WTC11 (cell line): ENCODE measurements at regions not wholly inside any gene's neighbourhood (a gene's known extent, or its start where the extent isn't known, plus 50 kb on each side); places are given as distances from the start of the nearest gene placed in this dataset.

Experiments used
- ATAC-seq: fragments of 200-7000 bp; cut with Tn5 transposase; 2 replicates; pipeline ENCODE4 v1.10.0; 2021; ENCODE audit warnings: mild to moderate bottlenecking, moderate library complexity
- CTCF ChIA-PET: fragments of 300-600 bp; sonication (Branson Sonifier 250); formaldehyde crosslinking; loops from one replicate; lab custom pipeline; 2021; ENCODE audit warnings: antibody characterized with exemption; lab: Charles Lee
- POLR2A ChIA-PET: fragments of 350-600 bp; sonication (Branson Sonifier 250); formaldehyde crosslinking; loops from one replicate; lab custom pipeline; 2021; ENCODE audit warnings: antibody characterized with exemption; lab: Charles Lee
- DNase-seq: peaks from one replicate; pipeline ENCODE4 v3.0.0; 2021; ENCODE audit warnings: low spot score
- H3K27ac Mint-ChIP-seq: 2 replicates; pipeline ENCODE4 v1.8.0; 2021; ENCODE audit warnings: mixed read lengths
- H3K27me3 Mint-ChIP-seq: 2 replicates; pipeline ENCODE4 v1.8.0; 2021; ENCODE audit warnings: low read depth, mild to moderate bottlenecking, moderate library complexity, mixed read lengths
- H3K36me3 Mint-ChIP-seq: 2 replicates; pipeline ENCODE4 v1.8.0; 2021; ENCODE audit warnings: mixed read lengths
- H3K4me1 Mint-ChIP-seq: 2 replicates; pipeline ENCODE4 v1.8.0; 2022; ENCODE audit warnings: mixed read lengths
- H3K4me3 Mint-ChIP-seq: 2 replicates; pipeline ENCODE4 v1.8.0; 2021; ENCODE audit warnings: mild to moderate bottlenecking, moderate library complexity, mixed read lengths
- H3K9me3 Mint-ChIP-seq: 2 replicates; pipeline ENCODE4 v1.8.0; 2021; ENCODE audit warnings: mixed read lengths
- ETV6 ChIP-seq: sonication (generic); formaldehyde crosslinking; IDR thresholded peaks from 2 replicates; pipeline ENCODE4 v1.8.1; 2022; ENCODE audit warnings: mild to moderate bottlenecking, missing genetic modification reagents
- FOXK1 ChIP-seq: sonication (generic); formaldehyde crosslinking; IDR thresholded peaks from 2 replicates; pipeline ENCODE4 v1.8.0; 2022; ENCODE audit warnings: mild to moderate bottlenecking, moderate library complexity, missing genetic modification reagents
- FOXP1 ChIP-seq: sonication (generic); formaldehyde crosslinking; IDR thresholded peaks from 2 replicates; pipeline ENCODE4 v1.8.0; 2022; ENCODE audit warnings: missing genetic modification reagents, mild to moderate bottlenecking, moderate library complexity, borderline replicate concordance
- IRF2 ChIP-seq: sonication (generic); formaldehyde crosslinking; IDR thresholded peaks from 2 replicates; pipeline ENCODE4 v1.8.0; 2022; ENCODE audit warnings: low read depth, missing genetic modification reagents, borderline replicate concordance
- KAT7 ChIP-seq: sonication (generic); formaldehyde crosslinking; IDR thresholded peaks from 2 replicates; pipeline ENCODE4 v1.8.1; 2023; ENCODE audit warnings: missing genetic modification reagents, mild to moderate bottlenecking, borderline replicate concordance
- MYBL2 ChIP-seq: sonication (generic); formaldehyde crosslinking; IDR thresholded peaks from 2 replicates; pipeline ENCODE4 v1.8.1; 2023; ENCODE audit warnings: mild to moderate bottlenecking, moderate library complexity, missing genetic modification reagents
- NFATC4 ChIP-seq: fragments of 250-450 bp; sonication (Bioruptor Pico); IDR thresholded peaks from 2 replicates; pipeline ENCODE4 v1.9.0; 2021; ENCODE audit warnings: mild to moderate bottlenecking
- NFE2L1 ChIP-seq: sonication (generic); formaldehyde crosslinking; IDR thresholded peaks from 2 replicates; pipeline ENCODE4 v1.8.1; 2023; ENCODE audit warnings: missing genetic modification reagents
- NR2C2 ChIP-seq: sonication (generic); formaldehyde crosslinking; IDR thresholded peaks from 2 replicates; pipeline ENCODE4 v1.8.0; 2022; ENCODE audit warnings: mild to moderate bottlenecking, missing genetic modification reagents
- RORB ChIP-seq: fragments of 250-450 bp; sonication (Bioruptor Pico); IDR thresholded peaks from 2 replicates; pipeline ENCODE4 v1.9.0; 2021; ENCODE audit warnings: mild to moderate bottlenecking
- SOX15 ChIP-seq: fragments of 250-450 bp; sonication (Bioruptor Pico); IDR thresholded peaks from 2 replicates; pipeline ENCODE4 v1.9.0; 2021; ENCODE audit warnings: mild to moderate bottlenecking
- TCF7 ChIP-seq: sonication (generic); formaldehyde crosslinking; IDR thresholded peaks from 2 replicates; pipeline ENCODE4 v1.8.0; 2022; ENCODE audit warnings: mild to moderate bottlenecking, low read depth, missing genetic modification reagents, moderate library complexity
- TEAD1 ChIP-seq: sonication (generic); formaldehyde crosslinking; IDR thresholded peaks from 2 replicates; pipeline ENCODE4 v1.8.0; 2022; ENCODE audit warnings: mild to moderate bottlenecking, missing genetic modification reagents
- ZNF138 ChIP-seq: sonication (generic); formaldehyde crosslinking; conservative IDR thresholded peaks from 2 replicates; pipeline ENCODE4 v1.8.1; 2022; ENCODE audit warnings: mild to moderate bottlenecking, moderate library complexity, missing genetic modification reagents
- ZNF423 ChIP-seq: fragments of 250-450 bp; sonication (Bioruptor Pico); IDR thresholded peaks from 2 replicates; pipeline ENCODE4 v2.1.2; 2022; ENCODE audit warnings: mild to moderate bottlenecking, moderate library complexity
- TF ChIP-seq, protein P1 (sequence below): fragments of 250-450 bp; sonication (Bioruptor Pico); conservative IDR thresholded peaks from 2 replicates; pipeline ENCODE4 v1.9.0; 2021; ENCODE audit warnings: mild to moderate bottlenecking
- TF ChIP-seq, protein P2 (sequence below): sonication (generic); formaldehyde crosslinking; conservative IDR thresholded peaks from 2 replicates; pipeline ENCODE4 v1.8.1; 2023; ENCODE audit warnings: mild to moderate bottlenecking, low read depth, missing genetic modification reagents, moderate library complexity
- TF ChIP-seq, protein P3 (sequence below): sonication (generic); formaldehyde crosslinking; IDR thresholded peaks from 2 replicates; pipeline ENCODE4 v1.8.1; 2022; ENCODE audit warnings: mild to moderate bottlenecking, moderate library complexity, missing genetic modification reagents
- TF ChIP-seq, protein P4 (sequence below): sonication (generic); formaldehyde crosslinking; IDR thresholded peaks from 2 replicates; pipeline ENCODE4 v1.8.0; 2023; ENCODE audit warnings: missing genetic modification reagents
- TF ChIP-seq, protein P5 (sequence below): sonication (generic); formaldehyde crosslinking; IDR thresholded peaks from 2 replicates; pipeline ENCODE4 v1.8.0; 2022; ENCODE audit warnings: mild to moderate bottlenecking, missing genetic modification reagents
- TF ChIP-seq, protein P6 (sequence below): sonication (generic); formaldehyde crosslinking; conservative IDR thresholded peaks from 2 replicates; pipeline ENCODE4 v1.8.1; 2022; ENCODE audit warnings: mild to moderate bottlenecking, missing genetic modification reagents
- TF ChIP-seq, protein P7 (sequence below): sonication (generic); formaldehyde crosslinking; IDR thresholded peaks from 2 replicates; pipeline ENCODE4 v1.8.0; 2023; ENCODE audit warnings: missing genetic modification reagents, mild to moderate bottlenecking, borderline replicate concordance
- TF ChIP-seq, protein P8 (sequence below): sonication (generic); formaldehyde crosslinking; IDR thresholded peaks from 2 replicates; pipeline ENCODE4 v1.8.1; 2022; ENCODE audit warnings: mild to moderate bottlenecking, missing genetic modification reagents, moderate library complexity, borderline replicate concordance

DNA sequence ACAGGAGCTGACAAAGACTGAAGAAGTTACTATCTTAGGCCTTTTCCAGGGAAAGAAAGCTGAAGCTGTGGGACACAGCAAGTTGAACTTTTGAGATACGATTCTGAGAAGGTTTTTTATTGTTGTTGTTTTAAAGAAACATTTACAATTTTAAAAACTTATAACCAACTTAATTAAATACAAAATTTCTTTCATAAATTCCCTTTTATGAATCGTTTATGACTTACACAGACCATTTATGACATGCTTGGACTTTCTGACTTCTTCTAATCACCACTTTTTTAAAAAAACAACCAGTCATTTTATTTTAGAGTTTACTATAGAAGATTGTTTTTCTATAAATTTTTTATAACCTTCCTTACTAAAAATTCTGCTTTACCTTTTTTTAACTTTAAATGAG, 68.7 kb downstream of the DHRS2 start (continued):
- TF ChIP-seq TCF7 (CRISPR knock-in tag), result no peak
- TF ChIP-seq, protein P1, sequence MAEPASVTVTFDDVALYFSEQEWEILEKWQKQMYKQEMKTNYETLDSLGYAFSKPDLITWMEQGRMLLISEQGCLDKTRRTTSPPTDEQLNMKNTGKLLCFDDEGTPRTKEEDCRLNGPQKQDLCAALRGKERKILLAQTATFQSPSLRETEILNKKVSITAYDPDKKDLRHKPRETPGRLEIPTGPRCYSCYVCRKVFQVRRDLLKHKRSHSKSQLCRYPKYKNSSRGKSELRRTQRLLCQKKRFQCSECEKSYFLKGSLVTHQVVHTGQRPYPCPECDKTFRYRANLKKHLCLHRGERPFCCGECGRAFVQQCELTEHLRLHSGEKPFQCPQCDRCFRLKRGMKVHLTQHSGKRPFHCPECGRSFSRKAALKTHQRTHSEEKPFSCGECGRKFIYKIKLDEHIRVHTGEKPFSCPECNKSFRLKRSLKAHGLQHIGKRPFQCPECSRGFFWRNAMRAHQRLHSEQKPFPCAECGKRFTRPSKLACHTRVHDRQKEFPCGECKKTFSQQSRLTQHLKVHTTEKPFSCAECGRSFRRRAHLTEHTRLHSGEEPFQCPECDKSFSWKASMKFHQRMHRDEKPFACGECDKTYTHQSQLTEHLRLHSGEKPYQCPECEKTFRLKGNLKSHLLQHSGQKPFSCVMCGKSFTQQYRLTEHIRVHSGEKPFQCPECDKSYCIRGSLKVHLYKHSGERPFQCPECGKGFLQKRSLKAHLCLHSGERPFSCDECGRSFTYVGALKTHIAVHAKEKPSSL, result no peak
- TF ChIP-seq, protein P2, sequence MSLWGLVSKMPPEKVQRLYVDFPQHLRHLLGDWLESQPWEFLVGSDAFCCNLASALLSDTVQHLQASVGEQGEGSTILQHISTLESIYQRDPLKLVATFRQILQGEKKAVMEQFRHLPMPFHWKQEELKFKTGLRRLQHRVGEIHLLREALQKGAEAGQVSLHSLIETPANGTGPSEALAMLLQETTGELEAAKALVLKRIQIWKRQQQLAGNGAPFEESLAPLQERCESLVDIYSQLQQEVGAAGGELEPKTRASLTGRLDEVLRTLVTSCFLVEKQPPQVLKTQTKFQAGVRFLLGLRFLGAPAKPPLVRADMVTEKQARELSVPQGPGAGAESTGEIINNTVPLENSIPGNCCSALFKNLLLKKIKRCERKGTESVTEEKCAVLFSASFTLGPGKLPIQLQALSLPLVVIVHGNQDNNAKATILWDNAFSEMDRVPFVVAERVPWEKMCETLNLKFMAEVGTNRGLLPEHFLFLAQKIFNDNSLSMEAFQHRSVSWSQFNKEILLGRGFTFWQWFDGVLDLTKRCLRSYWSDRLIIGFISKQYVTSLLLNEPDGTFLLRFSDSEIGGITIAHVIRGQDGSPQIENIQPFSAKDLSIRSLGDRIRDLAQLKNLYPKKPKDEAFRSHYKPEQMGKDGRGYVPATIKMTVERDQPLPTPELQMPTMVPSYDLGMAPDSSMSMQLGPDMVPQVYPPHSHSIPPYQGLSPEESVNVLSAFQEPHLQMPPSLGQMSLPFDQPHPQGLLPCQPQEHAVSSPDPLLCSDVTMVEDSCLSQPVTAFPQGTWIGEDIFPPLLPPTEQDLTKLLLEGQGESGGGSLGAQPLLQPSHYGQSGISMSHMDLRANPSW (CRISPR knock-in tag), result no peak
- no peak for TF ChIP-seq FOXP1 (CRISPR knock-in tag)
- TF ChIP-seq, protein P3, sequence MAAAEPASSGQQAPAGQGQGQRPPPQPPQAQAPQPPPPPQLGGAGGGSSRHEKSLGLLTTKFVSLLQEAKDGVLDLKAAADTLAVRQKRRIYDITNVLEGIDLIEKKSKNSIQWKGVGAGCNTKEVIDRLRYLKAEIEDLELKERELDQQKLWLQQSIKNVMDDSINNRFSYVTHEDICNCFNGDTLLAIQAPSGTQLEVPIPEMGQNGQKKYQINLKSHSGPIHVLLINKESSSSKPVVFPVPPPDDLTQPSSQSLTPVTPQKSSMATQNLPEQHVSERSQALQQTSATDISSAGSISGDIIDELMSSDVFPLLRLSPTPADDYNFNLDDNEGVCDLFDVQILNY (CRISPR knock-in tag), result no peak
- TF ChIP-seq, protein P4, sequence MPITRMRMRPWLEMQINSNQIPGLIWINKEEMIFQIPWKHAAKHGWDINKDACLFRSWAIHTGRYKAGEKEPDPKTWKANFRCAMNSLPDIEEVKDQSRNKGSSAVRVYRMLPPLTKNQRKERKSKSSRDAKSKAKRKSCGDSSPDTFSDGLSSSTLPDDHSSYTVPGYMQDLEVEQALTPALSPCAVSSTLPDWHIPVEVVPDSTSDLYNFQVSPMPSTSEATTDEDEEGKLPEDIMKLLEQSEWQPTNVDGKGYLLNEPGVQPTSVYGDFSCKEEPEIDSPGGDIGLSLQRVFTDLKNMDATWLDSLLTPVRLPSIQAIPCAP (CRISPR knock-in tag), result no peak
- TF ChIP-seq MYBL2, result no peak
- no peak for TF ChIP-seq SOX15 (CRISPR knock-in tag)
- TF ChIP-seq, protein P5, sequence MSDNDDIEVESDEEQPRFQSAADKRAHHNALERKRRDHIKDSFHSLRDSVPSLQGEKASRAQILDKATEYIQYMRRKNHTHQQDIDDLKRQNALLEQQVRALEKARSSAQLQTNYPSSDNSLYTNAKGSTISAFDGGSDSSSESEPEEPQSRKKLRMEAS, result no peak
- no peak for TF ChIP-seq RORB (CRISPR knock-in tag)

DNA sequence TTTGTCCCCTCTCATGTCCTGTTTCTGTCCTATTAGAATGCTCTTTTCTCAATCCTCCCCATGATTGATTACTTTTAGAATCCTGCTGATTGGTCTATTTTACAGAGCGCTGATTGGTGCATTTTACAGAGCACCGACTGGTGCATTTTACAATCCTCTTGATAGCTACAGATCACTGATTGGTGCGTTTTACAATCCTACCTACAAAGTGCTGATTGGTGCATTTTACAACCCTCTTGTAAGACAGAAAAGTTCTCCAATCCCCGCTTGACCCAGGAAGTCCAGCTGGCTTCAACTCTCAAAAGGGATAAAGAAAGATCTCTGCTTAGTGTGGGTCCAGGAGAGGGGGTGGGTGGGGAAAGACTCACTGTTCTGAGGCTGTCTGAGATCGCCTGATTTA, 71.3 kb downstream of the DHRS2 start:
- Mint-ChIP-seq H3K9me3 (peaks cover 83% of the 10 kb centered on the region), H3K27ac (no peak overlapping the region)
- TF ChIP-seq, protein P6, sequence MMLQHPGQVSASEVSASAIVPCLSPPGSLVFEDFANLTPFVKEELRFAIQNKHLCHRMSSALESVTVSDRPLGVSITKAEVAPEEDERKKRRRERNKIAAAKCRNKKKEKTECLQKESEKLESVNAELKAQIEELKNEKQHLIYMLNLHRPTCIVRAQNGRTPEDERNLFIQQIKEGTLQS, result no peak
- no peak for TF ChIP-seq NR2C2 (CRISPR knock-in tag)
- no peak for TF ChIP-seq TEAD1 (CRISPR knock-in tag)
- TF ChIP-seq, protein P7, sequence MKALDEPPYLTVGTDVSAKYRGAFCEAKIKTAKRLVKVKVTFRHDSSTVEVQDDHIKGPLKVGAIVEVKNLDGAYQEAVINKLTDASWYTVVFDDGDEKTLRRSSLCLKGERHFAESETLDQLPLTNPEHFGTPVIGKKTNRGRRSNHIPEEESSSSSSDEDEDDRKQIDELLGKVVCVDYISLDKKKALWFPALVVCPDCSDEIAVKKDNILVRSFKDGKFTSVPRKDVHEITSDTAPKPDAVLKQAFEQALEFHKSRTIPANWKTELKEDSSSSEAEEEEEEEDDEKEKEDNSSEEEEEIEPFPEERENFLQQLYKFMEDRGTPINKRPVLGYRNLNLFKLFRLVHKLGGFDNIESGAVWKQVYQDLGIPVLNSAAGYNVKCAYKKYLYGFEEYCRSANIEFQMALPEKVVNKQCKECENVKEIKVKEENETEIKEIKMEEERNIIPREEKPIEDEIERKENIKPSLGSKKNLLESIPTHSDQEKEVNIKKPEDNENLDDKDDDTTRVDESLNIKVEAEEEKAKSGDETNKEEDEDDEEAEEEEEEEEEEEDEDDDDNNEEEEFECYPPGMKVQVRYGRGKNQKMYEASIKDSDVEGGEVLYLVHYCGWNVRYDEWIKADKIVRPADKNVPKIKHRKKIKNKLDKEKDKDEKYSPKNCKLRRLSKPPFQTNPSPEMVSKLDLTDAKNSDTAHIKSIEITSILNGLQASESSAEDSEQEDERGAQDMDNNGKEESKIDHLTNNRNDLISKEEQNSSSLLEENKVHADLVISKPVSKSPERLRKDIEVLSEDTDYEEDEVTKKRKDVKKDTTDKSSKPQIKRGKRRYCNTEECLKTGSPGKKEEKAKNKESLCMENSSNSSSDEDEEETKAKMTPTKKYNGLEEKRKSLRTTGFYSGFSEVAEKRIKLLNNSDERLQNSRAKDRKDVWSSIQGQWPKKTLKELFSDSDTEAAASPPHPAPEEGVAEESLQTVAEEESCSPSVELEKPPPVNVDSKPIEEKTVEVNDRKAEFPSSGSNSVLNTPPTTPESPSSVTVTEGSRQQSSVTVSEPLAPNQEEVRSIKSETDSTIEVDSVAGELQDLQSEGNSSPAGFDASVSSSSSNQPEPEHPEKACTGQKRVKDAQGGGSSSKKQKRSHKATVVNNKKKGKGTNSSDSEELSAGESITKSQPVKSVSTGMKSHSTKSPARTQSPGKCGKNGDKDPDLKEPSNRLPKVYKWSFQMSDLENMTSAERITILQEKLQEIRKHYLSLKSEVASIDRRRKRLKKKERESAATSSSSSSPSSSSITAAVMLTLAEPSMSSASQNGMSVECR (CRISPR knock-in tag), result no peak
- TF ChIP-seq IRF2 (CRISPR knock-in tag), result no peak
- TF ChIP-seq NFATC4 (CRISPR knock-in tag), result no peak
- TF ChIP-seq KAT7 (CRISPR knock-in tag), result no peak
- no peak for TF ChIP-seq FOXK1 (CRISPR knock-in tag)
- TF ChIP-seq, protein P8, sequence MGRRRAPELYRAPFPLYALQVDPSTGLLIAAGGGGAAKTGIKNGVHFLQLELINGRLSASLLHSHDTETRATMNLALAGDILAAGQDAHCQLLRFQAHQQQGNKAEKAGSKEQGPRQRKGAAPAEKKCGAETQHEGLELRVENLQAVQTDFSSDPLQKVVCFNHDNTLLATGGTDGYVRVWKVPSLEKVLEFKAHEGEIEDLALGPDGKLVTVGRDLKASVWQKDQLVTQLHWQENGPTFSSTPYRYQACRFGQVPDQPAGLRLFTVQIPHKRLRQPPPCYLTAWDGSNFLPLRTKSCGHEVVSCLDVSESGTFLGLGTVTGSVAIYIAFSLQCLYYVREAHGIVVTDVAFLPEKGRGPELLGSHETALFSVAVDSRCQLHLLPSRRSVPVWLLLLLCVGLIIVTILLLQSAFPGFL (CRISPR knock-in tag), result no peak
- TF ChIP-seq ZNF138 (CRISPR knock-in tag), result no peak
- TF ChIP-seq NFE2L1 (CRISPR knock-in tag), result no peak
- no peak for TF ChIP-seq SOX15 (CRISPR knock-in tag)
- TF ChIP-seq ETV6 (CRISPR knock-in tag), result no peak
- TF ChIP-seq ZNF423, result no peak

More for the DNA sequence above, 71.3 kb downstream of the DHRS2 start:
- Mint-ChIP-seq H3K36me3 (peaks cover 44% of the 10 kb centered on the region), H3K27me3 (peaks cover 36% of the 10 kb centered on the region), H3K4me1 (no peaks in the 10 kb centered on the region), H3K4me3 (no peak overlapping the region)
- no peak for ATAC-seq
- ChIA-PET CTCF (interaction anchor here (1.7 kb wide), 1 partner anchor 75 kb away, joined by 7 read pairs; no protein-coding TSS in a partner anchor), POLR2A (no interaction called here)
- DNase-seq, result no peak
